ENCODE measurements at regions not wholly inside any gene's neighbourhood (a gene's known extent, or its start where the extent isn't known, plus 50 kb on each side); places are given as distances from the start of the nearest gene placed in this dataset.

DNA sequence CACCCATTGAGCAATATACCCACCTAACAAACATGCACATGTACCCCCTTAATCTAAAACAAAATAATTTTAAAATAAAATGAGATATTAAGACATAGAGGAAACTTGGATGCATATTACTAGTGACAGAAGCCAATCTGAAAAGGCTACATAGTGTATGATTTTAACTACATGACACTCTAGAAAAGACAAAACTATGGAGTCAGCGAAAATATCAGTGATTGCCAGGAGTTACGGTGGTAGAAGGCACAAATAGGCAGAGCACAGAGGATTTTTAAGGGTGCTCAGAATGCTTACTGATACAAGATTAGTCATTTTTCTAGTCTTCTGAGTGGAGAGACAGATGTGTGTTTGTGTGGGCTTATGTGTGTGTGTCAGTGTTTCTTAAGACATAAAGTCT is 656.6 kb downstream of the NR4A2 start:
- Histone ChIP-seq H2BK12ac (ENCODE audit: low read depth, low read length) (no peak overlapping the region), H4K5ac (ENCODE audit: insufficient read length, low read depth, low read length) (no peak overlapping the region), H2BK20ac (ENCODE audit: low read length) (no peak overlapping the region), H3K79me2 (ENCODE audit: control insufficient read depth in 1 of 2, insufficient read depth in 2 of 2, low read length in 2 of 2) (no peaks in the 10 kb centered on the region), H2BK5ac (ENCODE audit: low read depth, low read length) (no peak overlapping the region), H3K79me1 (ENCODE audit: low read depth, low read length) (no peaks in the 10 kb centered on the region), H3K23me2 (ENCODE audit: low read depth, low read length) (no peaks in the 10 kb centered on the region), H3K27ac (ENCODE audit: low read depth, low read length) (no peak overlapping the region), H3K9me3 (ENCODE audit: insufficient read depth in 2 of 2, low read depth in 1 of 2, low read length in 1 of 2) (peaks cover 3 to 5% of the 10 kb centered on the region in 2 experiments; a peak in 1 of 4 replicates), H3K36me3 (ENCODE audit: control insufficient read depth in 2 of 4, insufficient read depth in 4 of 4, low read length in 3 of 4) (no peaks in the 10 kb centered on the region), H4K91ac (replicated peaks; ENCODE audit: insufficient read length, low read length) (no peak overlapping the region), H3K4me2 (ENCODE audit: insufficient read depth in 1 of 2, low read depth in 2 of 2, low read length in 2 of 2) (no peak overlapping the region), H4K8ac (ENCODE audit: extremely low read depth, insufficient read depth, low read length) (no peak overlapping the region), H3K4ac (replicated peaks; ENCODE audit: insufficient read length, low read depth, low read length) (no peak overlapping the region), H2AK5ac (ENCODE audit: low read depth, low read length) (no peak overlapping the region), H3K27me3 (replicated peaks in 1 of 4; ENCODE audit: control insufficient read depth in 3 of 4, extremely low read depth in 1 of 4, insufficient read depth in 3 of 4, low read length in 3 of 4) (no peaks in the 10 kb centered on the region), H3K4me3 (ENCODE audit: extremely low read depth in 1 of 4, insufficient read depth in 2 of 4, low read depth in 3 of 4, low read length in 4 of 4) (no peak overlapping the region), H3K4me1 (replicated peaks in 1 of 4; ENCODE audit: control insufficient read depth in 3 of 4, insufficient read depth in 4 of 4, low read length in 3 of 4) (no peaks in the 10 kb centered on the region), H2BK15ac (ENCODE audit: low read length) (no peak overlapping the region), H3K18ac (ENCODE audit: extremely low read depth, low read length) (no peak overlapping the region), H2AFZ (ENCODE audit: low read length) (no peak overlapping the region), H3K23ac (ENCODE audit: insufficient read length) (no peak overlapping the region), H2BK120ac (replicated peaks; ENCODE audit: low read depth, low read length) (no peak overlapping the region), H4K20me1 (replicated peaks in 1 of 2; ENCODE audit: control insufficient read depth in 1 of 2, insufficient read depth in 2 of 2, low read length in 2 of 2) (no peaks in the 10 kb centered on the region), H3K14ac (ENCODE audit: insufficient read length) (no peak overlapping the region), H3K9ac (replicated peaks in 1 of 4; ENCODE audit: extremely low read depth in 1 of 4, low read depth in 3 of 4, low read length in 3 of 4) (no peak overlapping the region), H3K56ac (replicated peaks; ENCODE audit: insufficient read length, low read depth, low read length) (peak overlapping the region; percentile 14)
- TF ChIP-seq RAD21 (IDR thresholded peaks at IDR 0.05 in 1 of 2, conservative IDR thresholded peaks at IDR 0.05 in 1 of 2; ENCODE audit: low read depth in 2 of 2, low read length in 2 of 2) (no peak), MAFK (IDR thresholded peaks at IDR 0.05; ENCODE audit: low read depth, low read length) (no peak), PHF8 (conservative IDR thresholded peaks at IDR 0.05; ENCODE audit: low read depth, low read length) (no peak), SUZ12 (IDR thresholded peaks at IDR 0.05; ENCODE audit: low read length) (no peak), ZNF274 (IDR thresholded peaks at IDR 0.05; ENCODE audit: borderline replicate concordance, extremely low read depth, low read length) (no peak), CHD1 (IDR thresholded peaks at IDR 0.05; ENCODE audit: low read depth, low read length) (no peak), TEAD4 (IDR thresholded peaks at IDR 0.05; ENCODE audit: low read depth, low read length) (no peak), ASH2L (IDR thresholded peaks at IDR 0.05; ENCODE audit: low read length) (no peak)
- TF ChIP-seq, protein P1, sequence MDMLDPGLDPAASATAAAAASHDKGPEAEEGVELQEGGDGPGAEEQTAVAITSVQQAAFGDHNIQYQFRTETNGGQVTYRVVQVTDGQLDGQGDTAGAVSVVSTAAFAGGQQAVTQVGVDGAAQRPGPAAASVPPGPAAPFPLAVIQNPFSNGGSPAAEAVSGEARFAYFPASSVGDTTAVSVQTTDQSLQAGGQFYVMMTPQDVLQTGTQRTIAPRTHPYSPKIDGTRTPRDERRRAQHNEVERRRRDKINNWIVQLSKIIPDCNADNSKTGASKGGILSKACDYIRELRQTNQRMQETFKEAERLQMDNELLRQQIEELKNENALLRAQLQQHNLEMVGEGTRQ (IDR thresholded peaks at IDR 0.05; ENCODE audit: low read length) = no peak
- WGBS, 2 experiments (ENCODE audit: extremely low coverage in 1 of 2, insufficient coverage in 1 of 2, insufficient read length in 1 of 2, insufficient replicate concordance in 2 of 2, low coverage in 1 of 2, low lambda C conversion rate in 2 of 2, missing lambda C conversion rate in 1 of 2) = 84% methylated on average over 2 of the region's 2 CpGs; no CpG with 5 or more reads in 1 of the 2 experiments
- ChIA-PET POLR2A (ENCODE audit: partially characterized antibody) (no interaction called here), CTCF (ENCODE audit: partially characterized antibody) (no interaction called here)
- no peak for FAIRE-seq
- no peak for DNase-seq (ENCODE audit: low read depth in 1 of 2, low spot score in 2 of 2)

Data from H1 (cell line).